HepG2 (cell line): ENCODE measurements at regions not wholly inside any gene's neighbourhood (a gene's known extent, or its start where the extent isn't known, plus 50 kb on each side); places are given as distances from the start of the nearest gene placed in this dataset.

Experiments
- ATAC-seq: fragments of 200-7000 bp; cut with Tn5 transposase; 3 replicates; pipeline ENCODE4 v1.9.1; 2020; ENCODE audit warnings: mild to moderate bottlenecking, moderate library complexity
- BruUV-seq: library from RNA; stranded (reverse); fragments of 400-500 nt; replicated peaks from 2 replicates; lab custom pipeline; 2021; lab: Mats Ljungman, UMichigan
- CTCF ChIA-PET: fragments of 300-600 bp; formaldehyde crosslinking; extraction: SDS; loops from one replicate; lab custom pipeline; 2021; ENCODE audit warnings: low total read pairs, inconsistent platforms, low intra/inter-chr PET ratio; lab: Yijun Ruan, JAX
- POLR2A ChIA-PET: fragments of 350-600 bp; sonication (Branson Sonifier 250); formaldehyde crosslinking; loops from one replicate; lab custom pipeline; 2020; ENCODE audit warnings: antibody characterized with exemption, inconsistent platforms; lab: Yijun Ruan, JAX
- DNase-seq: peaks from one replicate; pipeline ENCODE4 v3.0.0-alpha.2; 2015; ENCODE audit warnings: low spot score
- FAIRE-seq: peaks from 3 replicates; lab custom pipeline; 2011; peaks lifted over from hg19 to GRCh38; lab: Jason Lieb, UNC
- H2AFZ ChIP-seq: one replicate; pipeline ENCODE4 v1.6.1; 2011; ENCODE audit warnings: low read length, inconsistent platforms
- H3K27ac ChIP-seq: fragments of 300-600 bp; 3 replicates; pipeline ENCODE4 v1.8.0; 2011; ENCODE audit warnings: mixed run types, mild to moderate bottlenecking, mixed read lengths, low read length, inconsistent platforms; ENCODE audit not compliant: insufficient read depth; ENCODE audit errors: extremely low read length
- H3K27me3 ChIP-seq, 2 experiments: fragments of 200-600 bp in 1 of 2; 2 replicates in 1 of 2; 3 replicates in 1 of 2; pipeline versions ENCODE4 v1.6.0 to v1.8.0; 2011; ENCODE audit warnings: low read length in 2 of 2, mild to moderate bottlenecking in 2 of 2, moderate library complexity in 2 of 2, inconsistent platforms in 1 of 2; ENCODE audit not compliant: insufficient read depth in 2 of 2, control insufficient read depth in 1 of 2
- H3K36me3 ChIP-seq, 2 experiments: fragments of 200-600 bp in 1 of 2; replicated peaks in 1 of 2; 2 replicates in 1 of 2; 3 replicates in 1 of 2; pipeline versions ENCODE4 v1.5.1 to v1.8.0; 2011; ENCODE audit warnings: low read length in 2 of 2, inconsistent platforms in 1 of 2; ENCODE audit not compliant: insufficient read depth in 2 of 2, control insufficient read depth in 1 of 2
- H3K4me1 ChIP-seq: 2 replicates; pipeline ENCODE4 v1.5.1; 2012; ENCODE audit warnings: low read length, inconsistent platforms; ENCODE audit not compliant: insufficient read depth
- H3K4me2 ChIP-seq: 2 replicates; pipeline ENCODE4 v1.6.0; 2011; ENCODE audit warnings: low read depth, low read length, inconsistent platforms
- H3K4me3 ChIP-seq, 3 experiments: fragments of 200-600 bp in 1 of 3; sonication (generic), shearing (Covaris generic) in 1 of 3; replicated peaks in 1 of 3; 2 replicates each; pipeline ENCODE4 v1.5.1; 2011 to 2016; ENCODE audit warnings: low read length in 3 of 3, inconsistent platforms in 2 of 3, low read depth in 2 of 3, mild to moderate bottlenecking in 2 of 3, control low read depth in 1 of 3, mixed read lengths in 1 of 3; ENCODE audit not compliant: insufficient read depth in 1 of 3
- H3K79me2 ChIP-seq: one replicate; pipeline ENCODE4 v1.6.1; 2011; ENCODE audit warnings: low read length, inconsistent platforms; ENCODE audit not compliant: insufficient read depth
- H3K9ac ChIP-seq: 2 replicates; pipeline ENCODE4 v1.6.0; 2011; ENCODE audit warnings: mild to moderate bottlenecking, low read depth, low read length, inconsistent platforms; ENCODE audit not compliant: insufficient read depth
- H3K9me3 ChIP-seq: 2 replicates; pipeline ENCODE4 v1.5.1; 2012; ENCODE audit warnings: mild to moderate bottlenecking, low read length
- H4K20me1 ChIP-seq: 2 replicates; pipeline ENCODE4 v1.6.0; 2011; ENCODE audit warnings: inconsistent platforms, mild to moderate bottlenecking, low read length, moderate library complexity; ENCODE audit not compliant: insufficient read depth
- AHR ChIP-seq: IDR thresholded peaks from 2 replicates; pipeline ENCODE4 v1.6.1; 2018; ENCODE audit warnings: missing genetic modification reagents, missing compliant biosample characterization
- FOXM1 ChIP-seq: sonication (generic); formaldehyde crosslinking; IDR thresholded peaks from 2 replicates; pipeline ENCODE4 v1.5.0; 2020; ENCODE audit warnings: missing genetic modification reagents
- HES4 ChIP-seq: sonication (generic); formaldehyde crosslinking; IDR thresholded peaks from 2 replicates; pipeline ENCODE4 v1.9.0; 2021; ENCODE audit warnings: mild to moderate bottlenecking, missing genetic modification reagents, borderline replicate concordance
- HOXA5 ChIP-seq: sonication (generic); formaldehyde crosslinking; IDR thresholded peaks from 2 replicates; pipeline ENCODE4 v1.4.0; 2020; ENCODE audit warnings: missing genetic modification reagents
- ZFP37 ChIP-seq: sonication (generic); formaldehyde crosslinking; IDR thresholded peaks from 2 replicates; pipeline ENCODE4 v1.4.0; 2020; ENCODE audit warnings: missing genetic modification reagents, borderline replicate concordance
- ZNF264 ChIP-seq: sonication (generic); formaldehyde crosslinking; IDR thresholded peaks from 2 replicates; pipeline ENCODE4 v1.4.0; 2020; ENCODE audit warnings: missing genetic modification reagents
- ZNF460 ChIP-seq: sonication (generic); formaldehyde crosslinking; IDR thresholded peaks from 2 replicates; pipeline ENCODE4 v1.5.1; 2020; ENCODE audit warnings: missing genetic modification reagents, mild to moderate bottlenecking, borderline replicate concordance
- ZSCAN12 ChIP-seq: sonication (generic); formaldehyde crosslinking; IDR thresholded peaks from 2 replicates; pipeline ENCODE4 v1.9.0; 2021; ENCODE audit warnings: mild to moderate bottlenecking, missing genetic modification reagents
- WGBS: methylation state at CpG from one replicate; pipeline ENCODE4 v1.1.6; 2017; ENCODE audit warnings: low lambda C conversion rate; 5-methylcytosine and 5-hydroxymethylcytosine counted together
- in situ Hi-C: cut with HindIII; loops from 2 replicates; pipeline ENCODE4 v1.10.0; 2017; ENCODE audit warnings: low pct_unique_long_range_greater_than_20kb; ENCODE audit not compliant: extremely low pct_ligation_motif_present
- intact Hi-C: fragments of 100-400 bp; cut with micrococcal nuclease; formaldehyde crosslinking; loops from one replicate; pipeline ENCODE4 v1.10.0; 2022; ENCODE audit not compliant: unreplicated experiment
- TF ChIP-seq, protein P1 (sequence below): sonication (generic); formaldehyde crosslinking; IDR thresholded peaks from 2 replicates; pipeline ENCODE4 v1.5.0; 2020; ENCODE audit warnings: mild to moderate bottlenecking, missing genetic modification reagents, borderline replicate concordance
- TF ChIP-seq, protein P2 (sequence below): sonication (generic); formaldehyde crosslinking; IDR thresholded peaks from 2 replicates; pipeline ENCODE4 v1.8.1; 2023; ENCODE audit warnings: mild to moderate bottlenecking, missing genetic modification reagents

DNA sequence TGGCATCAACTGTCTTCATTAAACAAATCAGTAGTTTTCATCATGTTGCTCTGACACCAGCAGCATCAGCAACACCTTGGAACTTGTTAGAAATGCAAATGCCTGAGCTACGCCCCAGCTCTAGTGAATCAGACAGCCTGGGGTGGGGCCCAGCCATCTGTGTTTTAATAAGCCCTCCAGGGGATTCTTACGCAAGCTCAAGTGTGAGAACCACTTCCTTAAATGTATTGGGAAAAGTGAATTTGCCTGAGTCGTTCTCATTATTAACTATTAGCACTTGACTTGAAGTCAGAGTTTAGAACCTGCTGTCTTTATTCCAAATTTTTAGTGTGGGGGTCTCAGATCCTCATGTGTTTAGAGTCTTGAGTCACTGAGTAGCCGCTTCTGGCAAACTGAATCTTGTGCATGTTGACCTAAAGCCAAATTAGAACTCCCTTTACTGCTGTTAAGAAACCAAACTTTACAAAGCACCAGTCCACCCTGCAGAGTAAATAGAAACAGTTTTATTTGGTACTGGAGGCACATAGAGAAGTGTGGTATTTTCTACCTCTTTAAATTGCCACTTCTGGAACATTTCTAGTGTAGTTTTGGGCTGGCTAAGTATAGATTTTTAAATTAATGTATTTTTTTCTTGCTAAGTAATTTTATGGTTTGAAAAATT is 137.4 kb upstream of the COX10 start:
- ATAC-seq, result no peak
- in situ Hi-C loops, result no loop called here
- no peak overlapping the region for H2AFZ ChIP-seq

More for the DNA sequence above, 137.4 kb upstream of the COX10 start:
- DNase-seq (no peak), FAIRE-seq (no peak)
- intact Hi-C loops, result no loop called here
- POLR2A ChIA-PET, result no interaction called here
- Histone ChIP-seq H3K36me3 (no peaks in the 10 kb centered on the region), H3K4me3 (no peak overlapping the region), H3K4me1 (peaks cover 21% of the 10 kb centered on the region), H3K9me3 (no peaks in the 10 kb centered on the region), H3K79me2 (no peaks in the 10 kb centered on the region), H3K4me2 (no peak overlapping the region), H3K27ac (no peak overlapping the region), H3K27me3 (no peaks in the 10 kb centered on the region), H4K20me1 (no peaks in the 10 kb centered on the region), H3K9ac (no peak overlapping the region)
- no TSS peak for BruUV-seq
- 53% methylated on average over 4 of the region's 4 CpGs for WGBS
- CTCF ChIA-PET, result no interaction called here
- TF ChIP-seq FOXM1 (CRISPR knock-in tag), result no peak
- TF ChIP-seq, protein P1, sequence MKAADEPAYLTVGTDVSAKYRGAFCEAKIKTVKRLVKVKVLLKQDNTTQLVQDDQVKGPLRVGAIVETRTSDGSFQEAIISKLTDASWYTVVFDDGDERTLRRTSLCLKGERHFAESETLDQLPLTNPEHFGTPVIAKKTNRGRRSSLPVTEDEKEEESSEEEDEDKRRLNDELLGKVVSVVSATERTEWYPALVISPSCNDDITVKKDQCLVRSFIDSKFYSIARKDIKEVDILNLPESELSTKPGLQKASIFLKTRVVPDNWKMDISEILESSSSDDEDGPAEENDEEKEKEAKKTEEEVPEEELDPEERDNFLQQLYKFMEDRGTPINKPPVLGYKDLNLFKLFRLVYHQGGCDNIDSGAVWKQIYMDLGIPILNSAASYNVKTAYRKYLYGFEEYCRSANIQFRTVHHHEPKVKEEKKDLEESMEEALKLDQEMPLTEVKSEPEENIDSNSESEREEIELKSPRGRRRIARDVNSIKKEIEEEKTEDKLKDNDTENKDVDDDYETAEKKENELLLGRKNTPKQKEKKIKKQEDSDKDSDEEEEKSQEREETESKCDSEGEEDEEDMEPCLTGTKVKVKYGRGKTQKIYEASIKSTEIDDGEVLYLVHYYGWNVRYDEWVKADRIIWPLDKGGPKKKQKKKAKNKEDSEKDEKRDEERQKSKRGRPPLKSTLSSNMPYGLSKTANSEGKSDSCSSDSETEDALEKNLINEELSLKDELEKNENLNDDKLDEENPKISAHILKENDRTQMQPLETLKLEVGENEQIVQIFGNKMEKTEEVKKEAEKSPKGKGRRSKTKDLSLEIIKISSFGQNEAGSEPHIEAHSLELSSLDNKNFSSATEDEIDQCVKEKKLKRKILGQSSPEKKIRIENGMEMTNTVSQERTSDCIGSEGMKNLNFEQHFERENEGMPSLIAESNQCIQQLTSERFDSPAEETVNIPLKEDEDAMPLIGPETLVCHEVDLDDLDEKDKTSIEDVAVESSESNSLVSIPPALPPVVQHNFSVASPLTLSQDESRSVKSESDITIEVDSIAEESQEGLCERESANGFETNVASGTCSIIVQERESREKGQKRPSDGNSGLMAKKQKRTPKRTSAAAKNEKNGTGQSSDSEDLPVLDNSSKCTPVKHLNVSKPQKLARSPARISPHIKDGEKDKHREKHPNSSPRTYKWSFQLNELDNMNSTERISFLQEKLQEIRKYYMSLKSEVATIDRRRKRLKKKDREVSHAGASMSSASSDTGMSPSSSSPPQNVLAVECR, result no peak
- TF ChIP-seq ZFP37, result no peak
- TF ChIP-seq ZSCAN12 (CRISPR knock-in tag), result no peak
- TF ChIP-seq, protein P2, sequence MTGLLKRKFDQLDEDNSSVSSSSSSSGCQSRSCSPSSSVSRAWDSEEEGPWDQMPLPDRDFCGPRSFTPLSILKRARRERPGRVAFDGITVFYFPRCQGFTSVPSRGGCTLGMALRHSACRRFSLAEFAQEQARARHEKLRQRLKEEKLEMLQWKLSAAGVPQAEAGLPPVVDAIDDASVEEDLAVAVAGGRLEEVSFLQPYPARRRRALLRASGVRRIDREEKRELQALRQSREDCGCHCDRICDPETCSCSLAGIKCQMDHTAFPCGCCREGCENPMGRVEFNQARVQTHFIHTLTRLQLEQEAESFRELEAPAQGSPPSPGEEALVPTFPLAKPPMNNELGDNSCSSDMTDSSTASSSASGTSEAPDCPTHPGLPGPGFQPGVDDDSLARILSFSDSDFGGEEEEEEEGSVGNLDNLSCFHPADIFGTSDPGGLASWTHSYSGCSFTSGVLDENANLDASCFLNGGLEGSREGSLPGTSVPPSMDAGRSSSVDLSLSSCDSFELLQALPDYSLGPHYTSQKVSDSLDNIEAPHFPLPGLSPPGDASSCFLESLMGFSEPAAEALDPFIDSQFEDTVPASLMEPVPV (CRISPR knock-in tag), result no peak
- TF ChIP-seq ZNF264 (CRISPR knock-in tag), result no peak
- no peak for TF ChIP-seq ZNF460 (CRISPR knock-in tag)
- TF ChIP-seq HES4 (CRISPR knock-in tag), result no peak
- TF ChIP-seq HOXA5 (CRISPR knock-in tag), result no peak
- TF ChIP-seq AHR (CRISPR knock-in tag), result no peak
